ENCODE measurements at regions not wholly inside any gene's neighbourhood (a gene's known extent, or its start where the extent isn't known, plus 50 kb on each side); places are given as distances from the start of the nearest gene placed in this dataset.
A peak's percentile ranks its signal among the peaks of the same experiment; 100 is the strongest.

- peak overlapping the region; percentile 42 for H3K4me2 ChIP-seq (ENCODE audit: insufficient read depth, low read length)
- CTCF ChIA-PET = no interaction called here
- no TSS peak for BruUV-seq (replicated peaks)
These were observed 1126.7 kb upstream of the CDH9 start for GRCh38 chr5:28165096-28165495.

GRCh38 chr5:28164568-28164967, 1126.2 kb upstream of the CDH9 start:
- Histone ChIP-seq H3K27me3 (ENCODE audit: control insufficient read depth in 2 of 2, insufficient read depth in 2 of 2, low read length in 2 of 2) (no peaks in the 10 kb centered on the region), H4K20me1 (replicated peaks; ENCODE audit: control insufficient read depth, extremely low read depth, insufficient read depth, low read length) (no peaks in the 10 kb centered on the region), H2AFZ (ENCODE audit: low read depth, low read length) (no peak overlapping the region), H3K36me3 (ENCODE audit: control insufficient read depth in 2 of 2, extremely low read depth in 1 of 2, insufficient read depth in 2 of 2, low read length in 2 of 2) (no peaks in the 10 kb centered on the region), H3K27ac (ENCODE audit: insufficient read depth, low read depth, low read length) (no peak overlapping the region), H3K9me3 (replicated peaks; ENCODE audit: control insufficient read depth, insufficient read depth, low read length) (no peaks in the 10 kb centered on the region), H3K4me1 (ENCODE audit: control insufficient read depth, extremely low read depth, insufficient read depth, low read length) (peaks cover 17% of the 10 kb centered on the region), H3K4me2 (ENCODE audit: insufficient read depth, low read length) (peak overlapping the region; percentile 42), H3K9me1 (replicated peaks; ENCODE audit: control insufficient read depth, extremely low read depth, insufficient read depth, low read length) (no peaks in the 10 kb centered on the region), H3K79me2 (ENCODE audit: control insufficient read depth, insufficient read depth, low read length) (no peaks in the 10 kb centered on the region), H3K9ac (replicated peaks; ENCODE audit: extremely low read depth, insufficient read depth, low read length) (no peak overlapping the region), H3K4me3 (replicated peaks in 1 of 3; ENCODE audit: insufficient read depth in 1 of 3, low read depth in 1 of 3, low read length in 3 of 3) (no peak overlapping the region)
- FAIRE-seq = no peak
- intact Hi-C loops (cut with micrococcal nuclease) = no loop called here
- ChIA-PET CTCF (no interaction called here), POLR2A (no interaction called here)
- no peak for DNase-seq (ENCODE audit: low read depth, low spot score)
- dilution Hi-C loops (cut with MboI; ENCODE audit: extremely low pct_ligation_motif_present, low sequenced_read_pairs) = no loop called here
- TF ChIP-seq EZH2 (IDR thresholded peaks at IDR 0.05; ENCODE audit: borderline replicate concordance, low read depth, low read length, severe bottlenecking) (no peak), MAX (IDR thresholded peaks at IDR 0.05; ENCODE audit: insufficient read depth, insufficient read length) (no peak), POLR2A (IDR thresholded peaks at IDR 0.05; ENCODE audit: low read depth, low read length) (no peak), FOS (IDR thresholded peaks at IDR 0.05; ENCODE audit: borderline replicate concordance, insufficient read depth, low read length) (no peak), POLR2AphosphoS5 (IDR thresholded peaks at IDR 0.05; ENCODE audit: insufficient read depth, low read depth, low read length) (no peak), MYC (IDR thresholded peaks at IDR 0.05; ENCODE audit: low read depth, low read length) (no peak), CTCF (IDR thresholded peaks at IDR 0.05; ENCODE audit: extremely low read depth in 1 of 2, insufficient read depth in 1 of 2, low read depth in 1 of 2, low read length in 2 of 2) (no peak), GATA2 (IDR thresholded peaks at IDR 0.05; ENCODE audit: insufficient read depth, insufficient read length, low read depth, low read length) (no peak), JUN (IDR thresholded peaks at IDR 0.05; ENCODE audit: borderline replicate concordance, insufficient read depth, insufficient read length, low read depth) (no peak)
- BruUV-seq (replicated peaks) = no TSS peak

More at GRCh38 chr5:28165096-28165495, 1126.7 kb upstream of the CDH9 start:
- POLR2A ChIA-PET = no interaction called here
- Histone ChIP-seq H3K9me1 (replicated peaks; ENCODE audit: control insufficient read depth, extremely low read depth, insufficient read depth, low read length) (no peaks in the 10 kb centered on the region), H4K20me1 (replicated peaks; ENCODE audit: control insufficient read depth, extremely low read depth, insufficient read depth, low read length) (no peaks in the 10 kb centered on the region), H3K27ac (ENCODE audit: insufficient read depth, low read depth, low read length) (peak overlapping the region; percentile 30), H3K9ac (replicated peaks; ENCODE audit: extremely low read depth, insufficient read depth, low read length) (peak overlapping the region; percentile 22), H3K9me3 (replicated peaks; ENCODE audit: control insufficient read depth, insufficient read depth, low read length) (no peaks in the 10 kb centered on the region), H3K4me1 (ENCODE audit: control insufficient read depth, extremely low read depth, insufficient read depth, low read length) (peaks cover 17% of the 10 kb centered on the region), H3K36me3 (ENCODE audit: control insufficient read depth in 2 of 2, extremely low read depth in 1 of 2, insufficient read depth in 2 of 2, low read length in 2 of 2) (no peaks in the 10 kb centered on the region), H2AFZ (ENCODE audit: low read depth, low read length) (no peak overlapping the region), H3K27me3 (ENCODE audit: control insufficient read depth in 2 of 2, insufficient read depth in 2 of 2, low read length in 2 of 2) (no peaks in the 10 kb centered on the region), H3K79me2 (ENCODE audit: control insufficient read depth, insufficient read depth, low read length) (no peaks in the 10 kb centered on the region), H3K4me3 (replicated peaks in 1 of 3; ENCODE audit: insufficient read depth in 1 of 3, low read depth in 1 of 3, low read length in 3 of 3) (no peak overlapping the region)
- TF ChIP-seq EZH2 (IDR thresholded peaks at IDR 0.05; ENCODE audit: borderline replicate concordance, low read depth, low read length, severe bottlenecking) = no peak
- no peak for TF ChIP-seq MAX (IDR thresholded peaks at IDR 0.05; ENCODE audit: insufficient read depth, insufficient read length)
- TF ChIP-seq MYC (IDR thresholded peaks at IDR 0.05; ENCODE audit: low read depth, low read length) = no peak
- TF ChIP-seq FOS (IDR thresholded peaks at IDR 0.05; ENCODE audit: borderline replicate concordance, insufficient read depth, low read length) = peak; percentile 51
- no peak for TF ChIP-seq GATA2 (IDR thresholded peaks at IDR 0.05; ENCODE audit: insufficient read depth, insufficient read length, low read depth, low read length)
- no peak for TF ChIP-seq POLR2AphosphoS5 (IDR thresholded peaks at IDR 0.05; ENCODE audit: insufficient read depth, low read depth, low read length)
- dilution Hi-C loops (cut with MboI; ENCODE audit: extremely low pct_ligation_motif_present, low sequenced_read_pairs) = no loop called here
- FAIRE-seq (peak; percentile 74), DNase-seq (ENCODE audit: low read depth, low spot score) (peak; percentile 44)
- intact Hi-C loops (cut with micrococcal nuclease) = no loop called here

All from endothelial cell of umbilical vein (primary cell).